Choroid plexus epithelial cell (primary cell): ENCODE measurements at regions not wholly inside any gene's neighbourhood (a gene's known extent, or its start where the extent isn't known, plus 50 kb on each side); places are given as distances from the start of the nearest gene placed in this dataset.
A peak's percentile ranks its signal among the peaks of the same experiment; 100 is the strongest.

Experiments
- DNase-seq: peaks from one replicate; pipeline ENCODE4 v3.0.0-alpha.2; 2010; ENCODE audit warnings: low read depth
- H3K4me3 ChIP-seq: 2 replicates; pipeline ENCODE4 v1.5.1; 2011; ENCODE audit warnings: low read depth, mild to moderate bottlenecking, control low read depth, low read length, moderate library complexity
- TF ChIP-seq, protein P1 (sequence below): conservative IDR thresholded peaks from 2 replicates; pipeline ENCODE4 v1.5.1; 2011; ENCODE audit warnings: low read depth, mild to moderate bottlenecking, control low read depth, inconsistent platforms, low read length, moderate library complexity

DNA sequence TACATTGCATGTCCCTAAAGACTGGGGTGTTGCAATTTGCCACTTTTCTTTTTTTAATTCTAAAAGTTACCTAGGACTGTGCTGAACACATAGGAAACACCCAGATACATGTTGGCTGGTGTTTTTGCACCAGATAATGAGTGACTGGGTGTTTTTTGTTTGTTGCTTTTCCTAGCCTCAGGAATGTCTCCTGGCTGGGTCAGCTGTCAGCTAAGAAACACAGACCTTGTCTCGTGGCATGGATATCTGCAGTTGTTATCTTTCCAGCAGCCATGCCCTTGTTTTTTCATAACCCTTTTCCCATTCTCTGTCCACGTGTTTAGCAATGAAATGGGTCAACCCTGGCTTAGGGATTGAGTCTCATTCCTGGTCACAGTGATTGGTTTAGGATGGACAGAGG, 433.9 kb upstream of the ZMIZ1 start:
- DNase-seq = peak; percentile 18
- H3K4me3 ChIP-seq = no peak overlapping the region
- TF ChIP-seq, protein P1, sequence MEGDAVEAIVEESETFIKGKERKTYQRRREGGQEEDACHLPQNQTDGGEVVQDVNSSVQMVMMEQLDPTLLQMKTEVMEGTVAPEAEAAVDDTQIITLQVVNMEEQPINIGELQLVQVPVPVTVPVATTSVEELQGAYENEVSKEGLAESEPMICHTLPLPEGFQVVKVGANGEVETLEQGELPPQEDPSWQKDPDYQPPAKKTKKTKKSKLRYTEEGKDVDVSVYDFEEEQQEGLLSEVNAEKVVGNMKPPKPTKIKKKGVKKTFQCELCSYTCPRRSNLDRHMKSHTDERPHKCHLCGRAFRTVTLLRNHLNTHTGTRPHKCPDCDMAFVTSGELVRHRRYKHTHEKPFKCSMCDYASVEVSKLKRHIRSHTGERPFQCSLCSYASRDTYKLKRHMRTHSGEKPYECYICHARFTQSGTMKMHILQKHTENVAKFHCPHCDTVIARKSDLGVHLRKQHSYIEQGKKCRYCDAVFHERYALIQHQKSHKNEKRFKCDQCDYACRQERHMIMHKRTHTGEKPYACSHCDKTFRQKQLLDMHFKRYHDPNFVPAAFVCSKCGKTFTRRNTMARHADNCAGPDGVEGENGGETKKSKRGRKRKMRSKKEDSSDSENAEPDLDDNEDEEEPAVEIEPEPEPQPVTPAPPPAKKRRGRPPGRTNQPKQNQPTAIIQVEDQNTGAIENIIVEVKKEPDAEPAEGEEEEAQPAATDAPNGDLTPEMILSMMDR = no peak

GRCh38 chr10:78639629-78640028, 429.1 kb upstream of the ZMIZ1 start:
- no peak for DNase-seq
- TF ChIP-seq, protein P1 = no peak
- H3K4me3 ChIP-seq = no peak overlapping the region

GRCh38 chr10:78640796-78641636, 427.8 kb upstream of the ZMIZ1 start:
- DNase-seq = no peak
- no peak overlapping the region for H3K4me3 ChIP-seq
- TF ChIP-seq, protein P1 = no peak

- TF ChIP-seq, protein P1 = no peak
- no peak for DNase-seq
- no peak overlapping the region for H3K4me3 ChIP-seq
These were observed 427.1 kb upstream of the ZMIZ1 start for GRCh38 chr10:78641693-78642092.

DNA sequence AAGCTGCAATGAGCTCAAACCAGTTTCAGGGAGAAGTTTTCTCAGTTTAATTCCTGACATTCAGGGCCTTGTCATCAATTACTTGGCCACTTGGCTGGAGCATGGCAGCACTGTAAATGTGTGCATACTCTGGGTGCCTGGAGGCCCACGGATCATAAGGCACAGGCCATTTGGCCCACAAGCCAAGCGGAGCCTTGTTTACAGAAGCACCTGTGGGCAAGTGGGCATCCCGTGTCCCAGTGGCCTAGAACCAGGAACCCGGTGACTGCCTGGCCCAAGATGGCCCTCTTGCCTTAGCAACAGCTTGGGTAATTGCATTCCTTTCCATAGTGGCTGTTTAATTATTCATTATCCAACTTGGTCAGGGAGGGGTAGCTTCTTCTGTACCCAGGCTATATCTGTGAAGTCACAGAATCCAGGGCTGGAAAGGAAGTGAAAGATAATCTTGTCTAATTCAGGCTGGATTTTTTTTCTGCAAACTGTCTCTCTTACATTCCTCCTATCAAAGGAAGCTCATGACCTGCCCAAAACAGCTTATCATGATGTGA, 426.4 kb upstream of the ZMIZ1 start:
- H3K4me3 ChIP-seq = no peak overlapping the region
- DNase-seq = no peak
- TF ChIP-seq, protein P1 = no peak

DNA sequence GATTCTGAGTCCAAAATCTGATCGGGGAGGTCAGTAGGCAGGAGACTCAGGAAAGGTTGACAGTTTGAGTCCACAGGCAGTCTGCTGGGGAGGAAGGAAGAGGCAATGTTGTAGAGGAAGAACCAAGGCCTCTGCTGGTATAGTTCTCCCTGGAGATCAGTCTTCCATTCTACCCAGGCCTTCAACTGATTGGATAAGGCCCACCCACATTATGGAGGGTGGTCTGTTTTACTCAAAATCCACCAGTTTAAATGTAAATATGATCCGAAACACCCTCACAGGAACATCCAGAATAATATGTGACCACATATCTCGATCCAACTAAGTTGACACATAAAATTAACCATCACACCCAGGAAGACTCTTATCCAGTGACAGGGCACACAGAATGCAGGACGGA, 425.3 kb upstream of the ZMIZ1 start:
- DNase-seq = no peak
- no peak overlapping the region for H3K4me3 ChIP-seq
- TF ChIP-seq, protein P1 = no peak

- H3K4me3 ChIP-seq = no peak overlapping the region
- no peak for DNase-seq
- TF ChIP-seq, protein P1 = no peak
These were observed 424.2 kb upstream of the ZMIZ1 start for GRCh38 chr10:78644550-78644949.
